ENCODE measurements at regions not wholly inside any gene's neighbourhood (a gene's known extent, or its start where the extent isn't known, plus 50 kb on each side); places are given as distances from the start of the nearest gene placed in this dataset.

DNA sequence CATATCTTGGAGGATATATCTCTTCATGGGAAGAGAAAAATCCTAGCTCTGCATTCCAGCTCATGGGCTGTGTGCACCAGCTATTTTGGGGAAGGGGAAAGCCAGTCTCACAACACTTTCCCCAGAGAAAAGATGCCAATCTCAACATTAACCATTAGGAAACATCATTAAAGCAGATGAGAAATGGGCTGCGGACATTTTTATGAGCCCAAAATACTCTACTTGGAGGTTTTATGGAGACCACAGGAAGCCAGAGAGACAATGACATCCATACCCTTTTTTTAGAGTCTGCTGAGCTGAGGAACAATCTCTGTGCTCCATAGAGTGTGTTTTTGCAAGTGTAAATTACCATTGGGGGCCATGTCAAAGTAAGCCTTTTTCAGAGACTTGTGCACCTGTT, 213.7 kb downstream of the TRIB2 start:
- DNase-seq (ENCODE audit: low read depth), result no peak

DNA sequence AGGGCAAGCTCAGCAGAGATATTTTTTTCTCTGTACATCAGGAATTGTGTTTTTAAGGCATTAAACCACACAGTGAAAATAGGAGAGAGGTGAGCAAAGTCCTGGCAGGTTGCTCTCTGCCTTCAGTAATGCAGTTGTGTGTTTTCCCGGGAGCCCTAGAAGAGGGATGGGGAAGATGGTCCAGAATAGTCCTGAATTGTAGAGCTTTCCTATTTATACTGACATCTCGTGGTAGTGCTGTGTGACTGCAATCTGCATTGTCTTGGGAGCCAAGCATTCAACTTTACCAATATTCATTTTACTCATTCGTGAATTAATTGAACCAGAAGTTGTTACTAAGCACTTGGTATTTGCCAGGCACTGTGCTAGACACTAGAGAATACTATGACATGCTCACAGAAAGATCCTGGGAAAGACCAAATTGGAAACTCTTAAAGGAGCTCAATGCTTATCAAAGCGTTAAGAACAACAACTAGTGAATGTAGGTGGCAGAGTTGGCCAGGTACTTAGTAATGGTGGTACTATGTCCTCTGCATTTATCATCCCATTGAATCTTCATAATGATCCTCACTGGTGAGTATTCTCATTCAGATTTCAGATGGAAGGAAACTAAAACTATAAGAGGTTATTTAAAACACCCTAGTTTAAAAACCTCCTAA, 214.6 kb downstream of the TRIB2 start:
- no peak for DNase-seq (ENCODE audit: low read depth)

DNA sequence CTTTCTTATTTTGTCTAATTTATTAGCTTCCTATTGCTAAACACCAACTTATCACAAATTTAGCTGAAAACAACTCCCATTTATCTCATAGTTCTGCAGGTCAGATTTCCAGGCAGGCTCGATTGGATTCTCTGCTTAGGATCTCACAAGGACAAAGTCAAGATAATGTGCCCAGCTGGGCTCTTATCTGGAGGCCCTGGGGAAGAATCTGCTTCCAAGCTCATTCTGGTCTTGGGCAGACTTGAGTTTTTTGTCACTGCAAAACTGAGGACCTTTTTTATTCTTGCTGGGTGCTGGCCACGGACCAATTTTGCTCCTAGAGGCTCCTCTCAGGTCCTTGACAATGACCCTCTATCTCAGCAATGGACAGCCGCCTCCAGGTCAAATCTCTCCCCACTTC, 215.5 kb downstream of the TRIB2 start:
- no peak for DNase-seq (ENCODE audit: low read depth)

DNA sequence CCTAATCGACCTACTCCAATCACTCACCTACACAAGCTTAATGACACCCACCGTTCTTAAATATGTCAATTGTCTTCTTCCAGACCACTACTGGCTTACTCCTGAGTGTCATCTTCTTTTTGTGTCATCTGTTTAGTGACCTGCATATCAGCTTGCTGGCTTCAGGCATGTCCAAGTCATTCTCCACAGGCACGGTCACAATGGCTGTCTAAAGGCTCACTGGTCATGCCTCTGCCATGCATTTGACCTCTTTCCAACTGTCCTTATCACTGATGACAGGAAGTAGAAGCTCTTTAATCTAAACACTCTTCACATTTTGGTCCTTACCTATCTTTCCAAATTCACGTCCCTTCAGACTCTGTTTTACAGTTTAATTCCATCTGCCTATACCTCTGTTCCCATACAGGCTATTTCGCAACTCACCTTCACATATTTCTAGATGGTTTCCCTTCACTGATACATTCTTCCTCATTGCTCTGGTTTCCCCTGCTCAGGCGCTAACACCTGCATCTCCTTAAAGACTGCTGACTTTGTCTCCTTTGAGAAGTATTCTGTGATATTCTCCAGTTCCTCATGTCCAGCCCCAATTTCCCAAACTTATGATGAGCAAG, 217.5 kb downstream of the TRIB2 start:
- no peak for DNase-seq (ENCODE audit: low read depth)

DNA sequence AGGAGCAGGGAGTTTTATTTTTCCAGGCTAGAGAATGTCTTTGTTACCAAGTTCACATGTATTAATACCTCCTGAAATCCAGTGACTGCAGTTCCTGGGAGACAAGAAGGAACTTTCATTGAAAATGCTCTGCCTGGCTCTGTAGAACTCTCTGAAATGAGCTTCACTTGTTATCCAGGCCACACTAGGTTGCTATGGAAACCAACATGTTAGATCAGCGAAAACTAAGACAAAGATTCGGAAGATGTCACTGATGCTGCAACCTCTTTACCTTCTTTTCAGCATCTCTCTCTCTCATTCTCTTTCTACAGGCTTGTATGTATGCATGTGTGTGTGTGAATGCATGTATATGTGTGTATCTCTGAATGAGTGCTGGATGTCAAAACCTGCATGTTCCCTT, 218.5 kb downstream of the TRIB2 start:
- DNase-seq (ENCODE audit: low read depth), result no peak

DNA sequence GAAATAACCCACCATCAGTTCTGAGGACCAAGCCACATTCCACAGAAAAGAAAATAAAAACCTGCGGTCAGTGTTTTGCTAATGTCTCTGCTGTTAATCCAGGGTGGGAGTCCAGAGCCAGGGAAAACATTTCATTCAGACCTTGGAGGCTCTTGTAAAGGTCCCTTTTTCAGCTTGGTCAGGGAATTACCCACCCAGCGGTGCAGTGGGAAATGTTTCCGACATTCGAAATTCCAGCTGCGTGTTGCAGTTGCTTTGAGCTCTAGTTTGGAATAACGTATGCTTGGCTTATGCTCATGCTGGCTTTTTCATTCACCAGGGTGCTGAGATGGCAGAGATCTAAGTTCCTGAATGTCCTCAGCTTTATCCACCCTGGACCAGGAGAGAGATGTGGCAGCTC, 219.1 kb downstream of the TRIB2 start:
- DNase-seq (ENCODE audit: low read depth), result no peak

DNA sequence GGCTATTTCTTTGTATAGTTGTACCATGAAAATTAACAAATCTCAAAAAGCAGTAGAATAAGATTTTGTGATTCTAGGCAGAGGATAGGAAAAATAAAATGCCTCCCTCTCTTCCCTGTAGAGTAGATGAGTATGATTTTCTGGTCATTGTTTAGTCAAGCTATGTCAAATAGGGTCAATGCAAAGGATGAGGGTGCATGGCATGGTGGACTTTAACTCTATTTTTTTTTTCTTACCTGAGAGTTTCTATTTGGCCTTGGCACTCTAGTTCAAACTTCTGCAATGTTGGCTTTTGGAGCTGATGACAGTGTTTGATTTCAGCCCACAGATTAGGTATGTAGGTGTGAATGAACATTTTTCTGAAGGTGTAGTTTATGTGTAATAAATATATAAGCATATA, 224.5 kb downstream of the TRIB2 start:
- DNase-seq (ENCODE audit: low read depth), result no peak

DNA sequence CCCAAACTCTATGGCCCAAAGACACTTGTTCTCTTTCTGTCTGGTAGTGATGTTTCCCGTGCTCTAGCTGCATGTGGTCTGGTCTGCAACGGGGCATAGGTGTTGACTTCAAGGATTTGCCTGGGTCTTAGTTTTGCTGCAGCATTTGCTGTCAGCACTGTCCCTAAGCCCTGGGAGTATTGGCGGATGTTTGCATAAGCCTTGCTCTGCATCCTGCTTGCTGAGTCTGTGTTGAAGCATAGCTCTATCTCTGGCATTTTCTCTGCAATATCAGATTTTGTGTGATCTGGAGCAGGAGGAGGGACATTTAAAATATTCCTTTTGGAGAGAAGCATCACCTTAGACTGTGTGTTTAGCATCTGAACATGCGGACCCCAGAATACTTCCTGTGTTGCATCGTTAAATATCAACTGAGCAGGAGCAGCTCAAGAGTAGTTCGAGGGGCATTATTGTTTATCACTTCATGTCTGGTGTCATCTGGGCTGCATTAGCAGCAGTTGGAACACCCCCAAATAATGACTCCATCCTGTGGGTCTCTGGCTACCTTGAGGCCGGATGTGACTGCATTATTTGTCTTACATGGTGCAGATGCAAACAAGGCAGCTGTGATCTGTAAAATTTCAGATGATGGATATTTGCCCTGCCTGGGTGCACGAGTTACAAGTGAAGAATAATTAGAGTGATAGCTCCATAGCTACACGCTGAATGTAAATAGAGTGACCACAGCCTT, 231.7 kb downstream of the TRIB2 start:
- no peak for DNase-seq (ENCODE audit: low read depth)

DNA sequence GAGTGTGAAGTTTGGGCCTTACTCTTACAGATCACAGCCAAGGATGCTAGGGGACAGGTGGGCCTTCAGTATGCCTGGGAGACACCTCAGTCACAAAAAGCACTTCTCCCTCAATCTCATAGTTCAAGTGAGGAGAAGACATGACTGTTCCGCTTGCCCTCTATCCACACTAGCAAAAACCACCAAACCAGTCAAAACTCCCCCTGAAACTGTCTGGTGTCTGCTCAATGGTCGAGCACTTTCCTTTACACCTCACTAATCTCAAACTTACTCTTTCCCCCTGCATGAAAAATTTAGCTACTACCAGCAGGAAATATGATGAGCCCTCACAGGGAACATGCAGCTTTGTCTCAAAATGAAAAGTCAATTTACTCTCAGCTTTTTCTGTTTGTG, 232.2 kb downstream of the TRIB2 start:
- DNase-seq (ENCODE audit: low read depth), result no peak

DNA sequence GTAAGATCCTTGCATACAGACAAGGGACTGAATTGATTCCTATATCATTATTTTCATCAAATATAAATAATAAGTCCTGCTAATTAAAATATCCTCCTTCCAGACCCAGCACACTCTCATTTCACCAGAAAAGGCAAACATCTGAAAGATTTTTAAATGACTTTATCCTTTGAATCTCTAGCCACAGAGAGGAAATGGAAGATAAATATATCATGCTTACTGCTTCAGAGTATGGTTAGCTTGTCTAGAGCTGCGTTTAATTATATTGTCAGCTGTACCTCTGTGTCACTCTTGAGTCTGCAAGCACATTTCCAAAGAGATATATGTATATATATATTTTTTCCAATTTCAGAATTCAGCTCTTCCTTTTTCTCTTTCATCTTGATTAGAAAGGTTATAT, 232.7 kb downstream of the TRIB2 start:
- DNase-seq (ENCODE audit: low read depth), result no peak

DNA sequence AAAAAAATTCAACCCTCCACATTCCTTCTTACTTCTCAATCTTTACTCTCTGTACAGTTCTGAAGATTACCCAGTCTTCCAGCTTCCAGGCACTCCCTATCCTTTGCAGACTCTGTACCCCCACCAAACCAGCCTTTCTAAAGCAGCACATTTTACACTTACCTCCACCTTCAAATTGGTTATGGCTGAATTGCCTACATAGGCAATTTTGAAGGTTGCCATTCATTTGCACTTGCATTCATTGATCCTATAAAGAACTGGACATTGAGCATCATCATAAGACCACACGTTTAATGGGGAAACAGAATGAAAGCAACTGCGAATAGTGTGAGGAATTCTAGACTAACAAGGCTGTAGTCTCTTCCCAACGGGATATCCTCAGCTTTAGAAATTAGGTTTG, 233.4 kb downstream of the TRIB2 start:
- DNase-seq (ENCODE audit: low read depth), result no peak

DNA sequence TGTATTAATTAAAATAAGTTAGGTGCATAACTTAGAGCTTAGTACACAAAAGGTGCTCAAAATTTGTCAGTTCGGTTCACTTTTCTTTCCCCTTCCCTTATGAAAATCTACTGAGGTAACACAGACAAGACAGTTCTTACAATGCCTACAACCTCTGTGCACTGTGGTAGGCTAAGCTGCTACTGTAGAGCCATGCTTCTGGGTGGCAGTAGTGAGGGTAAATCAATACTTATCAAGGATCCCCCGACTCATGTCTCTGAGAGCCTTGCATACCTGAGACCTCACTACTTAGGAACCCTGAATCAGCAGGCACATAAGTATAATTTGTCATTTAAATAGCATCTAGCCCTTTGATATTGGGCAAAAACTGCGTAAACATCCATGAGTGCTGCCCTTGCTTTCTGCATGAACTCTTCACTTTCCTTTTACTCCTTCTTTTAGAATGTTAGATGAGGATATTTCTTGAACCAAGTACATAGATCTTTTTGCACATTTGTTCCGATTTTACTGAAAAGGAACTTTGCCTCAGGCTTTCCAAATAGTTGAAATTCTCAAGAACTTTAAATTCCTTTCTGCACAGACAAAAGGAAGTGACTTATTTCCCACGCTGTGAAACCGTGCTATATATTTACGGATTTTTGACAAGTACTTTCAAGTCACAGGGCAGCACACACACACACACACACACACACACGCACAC, 234.4 kb downstream of the TRIB2 start:
- DNase-seq (ENCODE audit: low read depth), result no peak

DNA sequence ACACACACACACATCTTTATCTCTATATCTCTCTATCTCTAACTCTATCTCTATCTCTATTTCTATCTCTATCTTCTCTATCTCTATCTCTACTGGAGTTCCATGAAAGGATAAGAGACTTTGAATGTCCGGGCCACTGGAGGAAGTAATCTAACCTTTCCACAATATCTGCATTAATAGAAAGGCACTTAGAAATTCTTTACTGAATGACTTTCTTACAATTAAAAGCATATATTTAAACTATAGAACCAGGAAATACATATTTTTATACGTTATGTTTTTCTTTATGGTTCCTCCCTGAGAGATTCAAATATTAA, 234.9 kb downstream of the TRIB2 start:
- no peak for DNase-seq (ENCODE audit: low read depth)

DNA sequence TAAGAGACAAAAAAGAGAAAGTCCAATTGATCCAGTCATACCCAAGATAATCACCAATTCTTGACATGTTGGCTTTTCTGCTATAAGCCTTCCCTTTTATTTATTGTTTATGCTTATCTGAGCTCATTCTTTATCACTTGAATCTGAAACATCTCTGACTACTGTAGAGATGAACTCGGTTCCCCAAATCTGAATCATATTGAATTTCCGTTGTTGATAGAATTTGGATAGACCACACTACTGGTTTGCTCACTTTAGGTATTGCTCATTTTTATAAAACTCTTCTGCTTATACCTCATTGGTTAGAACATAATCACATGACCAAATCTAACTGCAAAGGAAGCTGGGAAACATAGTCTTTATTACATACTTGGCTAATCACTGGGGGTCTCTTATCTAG, 236.9 kb downstream of the TRIB2 start:
- DNase-seq (ENCODE audit: low read depth), result no peak

DNA sequence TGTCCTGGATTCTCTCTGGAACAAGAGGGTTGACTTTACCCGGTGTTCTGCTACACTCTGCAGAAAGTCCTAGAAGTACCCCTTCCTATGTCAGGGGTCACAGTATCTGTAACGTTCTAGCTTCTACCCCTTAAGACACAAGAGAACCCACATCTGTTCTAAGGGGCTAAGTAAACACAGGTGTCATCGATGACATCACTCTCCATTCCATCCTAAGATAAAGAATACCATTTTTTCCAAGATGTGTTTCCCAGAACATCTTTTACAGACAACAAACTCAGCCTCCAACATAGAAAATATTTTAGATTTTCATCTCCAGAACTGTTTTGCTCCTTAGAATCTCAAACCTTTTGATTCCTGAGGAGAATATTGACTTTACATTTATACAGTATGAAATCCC, 239.1 kb downstream of the TRIB2 start:
- no peak for DNase-seq (ENCODE audit: low read depth)

DNA sequence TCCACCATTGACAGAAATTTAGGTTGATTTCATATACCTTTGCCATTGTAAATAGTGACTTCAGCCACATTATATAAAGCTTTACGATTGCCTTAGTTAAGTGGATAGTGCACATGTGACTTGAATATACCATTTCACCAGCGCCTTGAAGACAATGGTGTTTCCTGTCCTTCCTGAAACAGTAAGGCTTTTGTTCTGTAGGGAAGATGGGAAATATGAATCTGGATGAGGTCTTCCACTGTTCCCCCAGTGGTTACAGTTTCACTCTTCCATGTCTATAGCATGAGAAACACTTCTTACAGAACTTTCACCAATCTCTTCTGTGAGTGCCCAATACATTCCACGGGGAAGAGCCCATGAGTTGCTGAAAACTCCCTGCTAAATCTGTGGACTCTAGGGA, 240.5 kb downstream of the TRIB2 start:
- DNase-seq (ENCODE audit: low read depth), result no peak

DNA sequence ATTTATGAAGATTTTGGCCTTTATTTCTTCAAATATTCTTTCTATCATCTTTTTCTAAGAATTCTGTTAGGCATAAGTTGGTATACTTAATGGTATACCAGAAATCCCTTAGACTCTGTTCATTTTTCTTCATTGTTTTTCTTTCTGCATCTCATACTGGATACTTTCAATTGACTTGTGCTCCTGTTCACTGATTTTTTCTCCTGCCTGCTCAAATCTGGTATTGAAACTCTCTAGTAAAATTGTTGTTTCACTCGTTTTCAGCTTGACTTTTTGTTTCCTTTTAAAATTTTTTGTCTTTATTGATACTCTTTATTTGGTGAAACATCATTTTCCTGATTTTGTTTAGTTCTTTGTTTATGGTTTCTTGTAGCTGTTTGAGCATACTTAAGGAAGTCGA, 243.2 kb downstream of the TRIB2 start:
- no peak for DNase-seq (ENCODE audit: low read depth)

DNA sequence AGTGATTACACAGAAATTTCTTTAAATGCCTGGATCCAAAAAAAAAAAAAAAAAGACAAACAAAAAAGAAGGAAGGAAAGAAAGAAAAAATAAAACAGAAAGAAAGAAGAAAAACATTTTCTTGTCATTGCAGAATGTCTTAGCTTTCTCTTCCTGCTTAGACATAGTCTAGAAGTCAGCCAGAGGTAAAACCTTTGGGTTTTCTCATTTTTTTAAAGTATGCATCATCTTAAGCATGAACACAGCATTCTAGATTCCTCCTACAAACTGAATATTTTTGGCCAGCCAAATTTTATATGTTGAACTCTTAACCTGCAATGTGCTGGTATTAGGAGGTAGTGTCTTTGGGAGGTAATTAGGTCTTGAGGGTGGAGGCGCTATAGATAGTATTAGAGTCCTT, 243.9 kb downstream of the TRIB2 start:
- DNase-seq (ENCODE audit: low read depth), result no peak

DNA sequence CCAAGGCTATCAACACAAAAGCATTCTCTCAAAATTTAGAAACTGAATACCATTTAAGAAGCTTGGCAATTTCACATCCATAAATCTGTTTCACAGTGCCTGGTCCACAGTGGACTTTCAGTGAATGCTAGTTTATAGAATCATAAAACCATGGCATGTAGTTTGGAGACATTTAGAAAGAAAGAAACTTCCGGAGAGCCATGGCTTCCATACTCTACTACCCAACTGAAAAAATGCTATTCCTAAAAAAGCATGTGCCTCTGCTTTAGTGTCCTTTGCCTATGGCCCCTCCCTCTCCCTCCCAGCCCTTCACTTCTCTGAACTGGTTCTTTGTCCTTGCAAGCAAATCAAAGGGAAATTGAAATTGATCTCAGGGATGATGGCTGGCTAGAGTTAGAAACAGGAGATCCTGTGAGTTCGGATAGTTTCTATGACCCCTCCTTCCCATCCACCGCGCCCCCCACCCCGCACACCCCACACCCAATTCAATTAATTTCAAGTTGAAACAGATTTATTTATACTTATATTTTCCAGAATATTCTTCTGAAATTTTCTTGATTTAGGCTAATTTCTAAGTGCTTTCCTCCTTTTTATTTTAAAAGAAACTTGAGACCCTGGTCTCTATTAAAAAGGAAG, 248.3 kb downstream of the TRIB2 start:
- DNase-seq (ENCODE audit: low read depth), result no peak

DNA sequence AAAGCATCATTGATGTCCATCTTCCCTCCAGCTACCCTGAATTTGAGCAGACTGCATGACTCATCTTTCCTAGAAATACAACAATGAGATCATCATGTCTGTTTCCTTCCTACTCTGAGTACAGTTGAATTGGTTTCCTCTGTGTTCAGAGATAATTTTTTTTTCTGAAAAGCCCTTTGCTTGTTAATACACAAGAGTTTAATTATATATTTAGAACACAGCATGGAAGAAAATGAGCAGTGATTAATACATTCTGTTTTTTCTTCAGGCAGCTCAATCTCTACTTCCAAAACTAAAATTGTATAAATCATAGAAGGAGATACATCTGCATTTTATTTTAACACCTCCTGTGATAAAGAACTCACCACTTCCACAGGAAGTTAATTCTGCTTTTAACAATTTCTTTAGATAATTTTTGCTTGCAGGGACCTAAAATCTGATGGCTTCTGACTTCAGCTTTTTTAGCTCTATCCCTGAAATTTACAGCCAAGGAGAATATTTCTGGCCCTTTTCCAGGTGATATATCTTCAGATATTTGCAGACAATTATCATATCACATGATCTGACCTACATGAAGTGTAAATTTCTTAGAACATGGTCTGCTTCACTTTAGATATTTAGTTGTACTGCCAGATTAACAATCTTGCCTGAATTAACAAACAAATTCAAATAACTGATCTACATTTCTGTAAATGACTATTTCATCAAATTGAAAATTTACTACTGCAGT, 249.0 kb downstream of the TRIB2 start:
- DNase-seq (ENCODE audit: low read depth), result peak; percentile 48

DNA sequence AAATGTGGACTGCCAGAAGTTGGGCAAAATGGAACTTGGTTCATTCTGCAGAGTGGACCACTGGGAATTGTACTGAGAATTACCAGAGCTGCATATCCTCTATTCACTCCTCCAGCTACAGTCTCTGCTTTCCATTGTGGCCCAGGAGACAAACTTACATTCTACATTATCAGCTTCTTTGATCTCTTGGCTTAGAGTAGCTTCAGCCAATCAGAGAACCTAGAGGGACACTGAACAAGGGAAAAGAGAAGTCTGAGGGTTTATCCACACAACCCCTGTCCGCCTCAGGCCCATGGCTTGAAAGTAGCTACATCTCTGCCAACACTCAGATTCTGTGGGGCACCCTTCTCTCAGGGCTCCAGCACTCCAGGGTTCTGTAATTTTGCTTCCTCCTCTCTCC, 251.1 kb downstream of the TRIB2 start:
- no peak for DNase-seq (ENCODE audit: low read depth)

DNA sequence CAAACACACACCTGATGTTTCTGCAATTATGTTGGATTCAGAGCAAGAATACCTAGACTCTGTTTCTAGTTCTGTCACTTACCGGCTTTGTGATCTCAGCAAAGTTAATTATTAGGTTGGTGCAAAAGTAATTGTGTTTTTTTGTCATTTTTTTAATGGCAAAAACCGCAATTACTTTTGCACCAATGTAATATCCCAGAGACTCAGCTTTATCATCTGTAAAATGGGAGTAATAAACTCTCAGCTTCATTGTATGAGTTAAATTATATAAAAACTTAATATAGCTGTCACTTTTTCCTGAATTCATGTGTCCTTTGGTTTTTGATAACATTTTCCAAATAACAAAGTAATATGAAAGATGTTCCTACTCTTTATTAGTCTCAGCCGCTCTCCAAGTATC, 251.7 kb downstream of the TRIB2 start:
- DNase-seq (ENCODE audit: low read depth), result no peak

Measured in stromal cell of bone marrow (primary cell).